ENCODE measurements at regions not wholly inside any gene's neighbourhood (a gene's known extent, or its start where the extent isn't known, plus 50 kb on each side); places are given as distances from the start of the nearest gene placed in this dataset.

DNA sequence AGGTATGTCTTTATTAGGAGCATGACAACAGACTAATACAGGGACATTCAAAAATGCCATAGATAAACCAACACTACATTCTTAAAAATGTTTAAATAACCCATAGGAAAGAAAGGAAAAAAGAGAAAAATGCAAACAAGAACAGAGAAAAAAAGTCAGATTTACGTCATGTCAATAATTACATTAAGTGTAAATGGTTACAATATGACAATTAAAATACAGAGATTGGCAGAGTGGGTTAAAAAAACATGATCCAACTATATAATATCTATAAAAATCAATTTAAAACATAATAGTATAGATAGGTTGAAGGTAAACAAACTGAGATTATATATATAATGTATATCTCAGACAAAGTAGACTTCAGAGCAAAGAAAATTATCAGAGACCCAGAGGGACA is 255.8 kb downstream of the ANAPC1 start:
- no peak for DNase-seq

DNA sequence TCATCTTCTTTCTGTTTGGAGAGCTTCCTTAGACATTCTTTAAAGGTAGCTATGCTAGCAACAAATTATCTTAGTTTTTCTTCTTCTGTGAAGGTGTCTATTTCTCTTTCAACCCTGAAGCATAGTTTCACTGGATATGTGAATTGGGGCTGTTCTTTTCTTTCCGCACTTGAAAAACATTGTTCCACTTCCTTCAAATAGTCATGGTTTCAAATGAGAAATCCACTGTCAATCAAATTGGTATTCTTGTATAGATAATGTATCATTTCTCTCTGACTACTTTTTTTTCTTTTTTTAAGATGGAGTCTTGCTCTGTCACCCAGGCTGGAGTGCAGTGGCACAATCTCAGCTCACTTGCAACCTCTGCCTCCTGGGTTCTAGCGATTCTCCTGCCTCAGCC is 254.0 kb downstream of the ANAPC1 start:
- DNase-seq: no peak

DNA sequence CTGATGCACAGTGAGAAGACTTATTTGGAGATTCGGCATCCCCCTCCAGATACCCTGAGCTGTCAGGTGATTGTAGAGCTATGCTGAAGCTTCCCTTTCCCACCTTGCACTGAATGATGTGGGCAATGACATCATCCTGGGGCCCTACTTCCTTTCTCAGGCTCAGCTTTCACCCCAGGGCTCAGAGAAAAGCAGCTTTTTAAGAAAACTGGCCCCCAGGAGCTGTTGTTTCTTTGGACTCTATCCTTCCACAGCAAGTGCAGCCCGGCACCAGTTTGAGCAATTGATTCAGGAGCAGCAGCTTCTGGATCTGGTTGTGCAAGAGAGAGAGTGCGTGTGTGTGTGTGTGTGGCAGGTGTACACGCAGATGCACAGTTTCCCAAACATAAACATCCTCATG is 251.3 kb downstream of the ANAPC1 start:
- no peak for DNase-seq

DNA sequence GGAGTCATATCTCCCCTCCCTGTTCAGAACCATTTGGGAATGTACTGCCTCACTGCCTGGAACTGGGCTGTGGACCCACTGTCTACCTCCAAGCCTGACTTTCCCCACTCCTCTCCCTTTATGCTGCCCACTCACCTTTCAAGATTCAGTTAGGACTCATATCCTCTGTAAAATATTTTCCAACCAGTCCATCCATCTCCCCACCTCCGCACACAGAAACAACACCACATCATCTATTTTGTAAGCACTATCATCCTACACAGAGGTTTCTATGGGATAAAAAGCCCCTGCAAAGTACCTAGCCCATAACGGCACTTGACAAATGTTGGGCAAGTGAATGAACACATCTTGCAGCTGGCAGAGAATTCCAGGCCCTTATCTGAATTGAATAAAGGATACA is 250.8 kb downstream of the ANAPC1 start:
- DNase-seq: no peak

DNA sequence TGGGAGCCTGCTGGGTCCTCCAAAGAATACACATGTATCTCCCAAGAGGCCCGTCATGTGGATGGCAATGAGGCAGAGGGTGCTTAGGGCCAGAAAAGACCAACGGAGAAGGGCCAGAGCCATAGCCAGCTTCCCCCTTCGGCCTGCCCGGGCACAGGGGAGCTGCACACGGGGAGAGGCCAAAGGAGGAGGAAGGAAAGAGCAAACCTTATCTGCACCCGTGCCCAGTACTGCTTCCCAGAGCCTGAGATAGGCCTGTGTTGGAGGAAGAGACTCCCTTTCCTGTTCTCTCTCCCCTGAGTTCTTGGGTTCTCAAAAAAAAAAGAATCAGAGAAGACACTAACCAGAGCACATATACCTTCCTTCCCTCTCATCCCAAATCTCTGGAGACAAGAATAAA is 250.3 kb downstream of the ANAPC1 start:
- no peak for DNase-seq

DNA sequence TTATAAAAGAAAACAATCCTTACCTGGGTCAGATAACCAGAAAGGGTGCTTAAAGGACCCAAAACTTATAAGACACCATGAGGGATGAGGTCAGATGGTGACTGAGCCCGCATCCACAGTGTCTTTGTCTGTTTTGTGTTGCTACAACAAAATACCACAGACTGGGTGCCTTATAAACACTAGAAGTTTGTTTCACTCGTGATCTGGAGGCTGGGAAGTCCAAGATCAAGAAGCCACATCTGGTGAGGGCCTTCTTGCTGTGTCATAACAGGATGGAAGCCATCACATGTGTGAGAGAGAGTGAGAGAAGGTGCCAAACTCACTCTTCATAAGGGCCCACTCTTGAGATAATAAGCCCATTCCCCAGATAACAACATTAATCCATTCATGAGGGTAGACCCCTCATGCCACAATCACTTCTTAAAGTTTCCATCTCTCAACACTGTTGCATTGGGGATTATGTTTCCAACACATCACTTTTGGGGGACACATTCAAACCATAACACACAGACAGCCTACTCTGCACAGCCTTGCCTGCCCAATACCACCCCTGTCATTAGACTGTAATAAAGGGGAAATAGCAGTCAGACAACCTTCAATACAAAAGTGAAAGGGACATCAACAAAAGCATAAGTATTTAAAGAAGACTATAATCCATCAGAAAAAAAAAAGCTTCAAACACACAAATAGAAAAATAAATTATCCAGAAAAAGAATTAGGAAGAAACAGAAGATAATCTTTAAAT is 249.8 kb downstream of the ANAPC1 start:
- DNase-seq: no peak

DNA sequence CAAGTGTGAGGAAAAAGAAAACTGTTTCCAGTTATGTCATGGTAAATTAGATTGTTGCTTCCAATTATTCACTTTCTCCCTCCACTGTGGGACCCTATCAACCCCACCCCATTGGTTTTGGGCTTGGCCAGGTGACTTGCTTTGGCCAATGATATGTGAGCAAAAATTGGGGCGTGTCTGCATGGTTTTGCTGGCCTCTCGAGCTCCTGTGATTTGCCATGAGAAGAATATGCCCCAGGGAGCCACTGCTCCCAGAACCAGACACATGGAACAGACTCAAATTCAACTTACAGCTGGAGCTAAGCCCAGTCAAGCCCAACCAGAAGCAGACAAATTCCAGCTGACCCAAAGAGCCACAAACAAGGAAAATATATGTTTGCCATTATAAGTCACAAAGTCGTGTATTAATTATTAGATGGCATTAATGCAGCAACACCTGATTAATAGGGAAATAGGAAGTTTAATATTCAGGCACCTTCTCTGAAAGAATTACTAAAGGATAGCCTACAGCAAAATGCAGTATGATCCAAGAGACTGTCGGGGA is 248.9 kb downstream of the ANAPC1 start:
- DNase-seq: no peak

DNA sequence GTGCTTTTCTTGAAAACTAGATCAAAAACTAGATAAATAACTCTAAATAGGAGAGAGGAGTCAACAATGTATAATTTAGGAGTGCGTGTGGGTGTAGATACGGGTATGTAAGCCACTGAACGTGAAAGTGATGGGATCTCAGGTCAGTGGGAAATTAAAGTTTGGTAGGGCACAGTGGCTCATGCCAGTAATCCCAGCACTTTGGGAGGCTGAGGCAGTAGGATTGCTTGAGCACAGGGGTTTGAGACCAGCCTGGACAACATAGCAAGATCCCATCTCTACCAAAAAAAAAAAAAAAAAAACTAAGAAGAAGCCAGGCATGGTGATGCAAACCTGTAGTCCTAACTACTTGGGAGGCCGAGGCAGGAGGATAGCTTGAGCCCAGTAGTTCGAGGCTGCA is 247.1 kb downstream of the ANAPC1 start:
- DNase-seq: no peak

DNA sequence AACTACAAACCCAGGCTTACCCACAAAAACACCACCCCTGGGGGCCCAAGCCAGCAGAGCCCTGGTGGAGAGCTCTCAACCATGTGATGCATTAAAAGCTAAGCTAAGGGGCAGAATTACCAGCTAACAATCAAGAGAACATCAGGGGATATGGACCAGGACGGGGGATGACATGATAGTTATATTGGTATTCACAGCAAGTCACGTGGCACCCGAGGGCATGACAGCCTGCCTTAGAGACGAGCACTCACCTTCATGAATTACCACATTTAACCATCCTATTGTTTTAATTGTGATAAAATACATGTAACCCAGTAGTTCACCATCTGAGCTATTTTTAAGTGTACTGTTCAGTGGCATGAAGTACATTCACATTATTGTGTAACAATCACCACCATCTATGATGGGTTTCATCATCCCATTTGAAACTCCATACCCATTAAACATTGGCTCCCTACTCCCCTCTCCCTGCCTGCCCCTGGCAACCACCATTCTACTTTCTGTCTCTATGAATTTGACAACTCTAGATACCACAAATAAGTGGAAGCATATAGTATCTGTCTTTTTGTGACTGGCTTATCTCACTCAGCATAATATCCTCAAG is 245.6 kb downstream of the ANAPC1 start:
- DNase-seq: no peak

DNA sequence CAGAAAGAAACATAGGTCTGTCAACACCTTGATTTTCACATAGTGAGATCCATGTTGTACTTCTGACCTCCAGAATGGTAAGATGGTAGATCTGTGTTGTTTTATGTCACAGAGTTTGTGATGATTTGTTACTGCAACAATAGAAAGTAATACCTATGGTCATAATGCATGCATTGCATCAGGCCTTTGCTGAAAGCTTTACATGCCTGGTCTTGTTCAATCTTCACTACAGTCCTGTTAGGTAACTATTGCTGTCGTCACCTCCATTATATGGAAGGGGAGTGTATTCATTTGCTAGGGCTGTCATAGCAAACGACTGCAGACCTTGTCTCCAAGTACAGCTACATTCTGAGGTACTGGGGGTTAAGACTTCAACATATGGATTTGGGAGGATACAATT is 243.5 kb downstream of the ANAPC1 start:
- no peak for DNase-seq

DNA sequence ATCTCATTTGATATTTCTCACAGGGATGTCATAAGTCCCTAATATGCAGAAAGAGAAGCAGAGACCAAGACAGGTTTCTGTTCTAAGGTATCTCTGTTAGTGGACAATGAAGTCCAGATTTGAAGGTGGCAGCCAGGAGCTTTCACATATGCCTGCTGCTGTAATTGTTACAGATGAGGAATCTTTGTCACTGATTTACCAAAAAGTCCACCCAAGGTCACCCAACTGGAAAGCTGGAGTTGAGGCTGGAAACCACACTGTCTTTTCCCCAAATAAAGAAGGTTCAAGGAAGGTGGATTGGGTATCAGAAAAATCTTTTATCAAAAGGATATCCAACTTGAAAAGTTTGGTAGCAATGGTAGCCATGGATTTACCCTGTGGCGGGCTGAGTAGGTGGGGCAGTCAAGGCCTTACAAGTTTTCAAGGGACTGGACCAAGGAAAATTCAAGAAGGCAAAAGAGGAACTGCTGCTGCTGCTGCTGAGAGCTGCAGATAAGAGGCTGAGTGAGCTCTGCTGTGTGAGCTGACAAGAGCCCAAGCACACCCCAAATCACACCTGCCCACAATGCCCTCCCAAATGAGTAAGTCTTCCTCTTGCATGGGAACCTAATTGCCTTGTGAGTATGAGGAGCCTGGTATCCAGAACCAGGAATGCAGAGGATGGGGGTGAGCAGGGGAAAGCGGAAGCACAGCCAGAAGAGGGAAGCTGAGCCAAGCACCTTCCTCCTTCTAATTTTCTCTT is 241.2 kb downstream of the ANAPC1 start:
- DNase-seq: no peak

DNA sequence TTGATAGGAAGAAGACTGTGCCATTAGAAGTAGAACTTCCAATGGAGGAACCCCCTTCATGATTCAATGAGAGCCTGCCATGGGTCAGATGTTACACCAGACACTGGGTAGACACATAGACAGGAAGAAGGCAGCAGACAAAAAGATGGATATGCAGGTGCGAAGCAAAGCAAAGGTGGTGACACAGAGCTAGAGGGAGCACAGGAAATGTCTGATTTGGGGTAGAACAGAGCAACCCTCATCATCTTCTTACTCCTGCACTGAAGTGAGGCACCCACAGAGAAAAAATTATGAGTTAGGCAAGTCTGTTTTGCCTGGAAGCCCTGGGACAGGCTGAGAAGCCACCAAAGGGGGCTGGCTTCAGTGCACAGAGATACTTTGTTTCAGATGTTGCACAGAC is 240.2 kb downstream of the ANAPC1 start:
- DNase-seq: no peak

DNA sequence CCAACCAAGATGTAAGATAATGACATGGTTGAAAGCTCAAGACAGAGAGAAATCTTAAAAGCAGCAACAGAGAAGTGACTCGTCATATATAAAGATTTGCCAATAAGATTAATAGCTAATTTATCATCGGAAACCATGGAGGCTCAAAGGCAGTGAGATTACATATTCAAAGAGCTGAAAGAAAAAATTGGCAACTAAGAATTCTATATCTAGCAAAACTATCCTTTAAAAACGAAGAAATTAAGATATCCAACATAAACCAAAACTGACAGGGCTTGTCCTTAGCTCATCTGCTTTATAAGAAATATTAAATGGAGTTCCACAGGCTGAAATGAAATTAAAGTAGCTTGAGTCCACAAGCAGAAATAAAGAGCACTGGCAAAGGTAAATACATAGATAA is 236.6 kb downstream of the ANAPC1 start:
- DNase-seq: no peak

DNA sequence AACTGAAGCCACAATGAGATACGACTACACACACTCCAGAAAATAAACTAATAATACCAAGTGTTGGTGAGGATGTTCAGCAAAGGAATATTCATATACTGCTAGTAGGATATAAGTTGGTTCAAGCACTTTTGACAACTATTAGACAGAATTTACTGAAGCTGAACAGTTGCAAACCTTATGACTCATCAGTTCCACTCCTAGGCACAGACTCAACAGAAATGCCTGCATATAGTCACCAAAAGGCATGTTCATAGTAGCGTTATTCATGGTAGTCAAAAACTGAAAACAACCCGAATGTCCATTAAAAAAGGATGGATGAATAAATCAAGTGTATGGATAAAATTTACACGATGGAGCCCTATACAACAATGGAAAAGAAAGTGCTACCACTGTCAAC is 232.0 kb downstream of the ANAPC1 start:
- DNase-seq: no peak

DNA sequence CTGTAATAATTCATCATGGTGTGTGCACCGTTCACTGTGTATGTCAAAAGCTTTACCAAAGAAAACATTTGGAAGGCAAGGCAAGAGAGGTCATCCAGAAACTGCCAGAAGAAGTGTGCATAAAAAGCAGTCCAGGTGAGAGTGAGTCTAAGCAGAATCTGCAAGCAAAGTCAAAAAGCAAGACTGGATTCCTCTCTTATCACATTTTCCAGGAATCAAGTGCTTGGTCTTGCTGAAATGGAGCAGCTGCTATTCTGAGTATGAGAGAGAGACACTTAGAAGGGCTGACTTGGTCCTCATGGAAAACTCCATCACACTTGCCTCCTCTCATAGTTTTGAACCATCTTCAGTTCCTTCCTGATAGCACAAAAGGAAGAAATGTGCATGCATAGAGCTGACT is 231.3 kb downstream of the ANAPC1 start:
- DNase-seq: no peak

DNA sequence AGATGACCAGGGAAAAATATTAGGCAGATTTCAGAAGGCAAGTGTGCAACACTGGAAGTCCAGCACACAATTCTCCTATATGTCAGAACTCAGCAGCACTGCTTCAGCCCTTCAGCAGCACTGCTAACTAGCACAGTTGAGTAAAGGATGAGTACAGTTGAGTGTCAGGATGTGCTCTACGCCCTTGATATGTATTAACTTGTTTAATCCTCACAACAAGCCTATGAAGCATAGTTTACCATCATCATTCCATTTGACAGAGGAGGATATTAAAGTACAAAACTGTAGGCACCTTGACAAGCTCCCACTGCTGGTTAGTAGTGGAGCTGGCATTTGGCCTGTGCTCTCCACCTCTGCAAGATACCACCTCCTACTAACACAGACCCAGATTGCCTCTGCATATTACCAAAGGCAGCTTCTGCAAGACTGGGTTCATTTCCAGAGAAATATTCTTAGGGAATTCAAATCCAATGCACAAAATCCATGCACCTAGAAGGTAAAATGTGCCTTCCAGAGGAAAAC is 230.8 kb downstream of the ANAPC1 start:
- DNase-seq: no peak

DNA sequence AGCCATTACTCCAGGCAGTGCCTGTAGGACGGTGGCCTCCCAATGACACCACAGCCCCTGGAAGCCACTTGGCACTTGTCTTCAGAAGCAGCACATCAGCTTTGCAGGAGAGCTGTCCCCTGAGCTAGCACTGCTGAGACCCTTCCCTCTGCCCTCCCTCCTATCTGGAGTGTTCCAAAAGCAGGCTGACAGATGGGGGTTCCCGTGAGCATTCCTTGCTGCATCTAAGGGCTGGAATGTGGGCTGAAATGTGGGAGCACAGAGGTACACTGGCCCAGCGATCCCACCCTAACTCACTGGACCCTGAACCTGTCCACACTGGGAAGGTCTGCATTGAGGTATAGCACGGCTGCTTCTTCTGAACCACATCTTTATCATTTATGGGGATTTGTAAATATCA is 230.1 kb downstream of the ANAPC1 start:
- DNase-seq: no peak

DNA sequence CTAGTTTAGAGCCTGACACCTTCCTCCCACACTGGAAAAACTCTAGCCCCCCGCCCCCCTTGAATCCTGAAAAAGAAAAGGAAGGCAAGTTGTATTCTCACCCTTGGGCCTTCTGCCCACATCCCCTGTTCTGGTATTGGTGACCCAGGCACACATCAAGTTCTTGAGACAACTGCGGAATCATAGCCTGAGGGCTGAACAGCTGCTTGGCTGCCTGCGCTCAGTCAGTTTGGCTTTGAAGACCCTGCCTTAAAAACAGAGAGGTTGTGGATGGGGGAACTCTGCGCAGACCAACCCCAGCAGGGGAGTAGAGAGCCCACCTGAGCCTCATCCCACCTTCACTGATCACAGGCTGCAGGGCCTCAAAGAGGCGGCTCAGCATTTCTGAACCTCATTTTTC is 229.2 kb downstream of the ANAPC1 start:
- DNase-seq: no peak

DNA sequence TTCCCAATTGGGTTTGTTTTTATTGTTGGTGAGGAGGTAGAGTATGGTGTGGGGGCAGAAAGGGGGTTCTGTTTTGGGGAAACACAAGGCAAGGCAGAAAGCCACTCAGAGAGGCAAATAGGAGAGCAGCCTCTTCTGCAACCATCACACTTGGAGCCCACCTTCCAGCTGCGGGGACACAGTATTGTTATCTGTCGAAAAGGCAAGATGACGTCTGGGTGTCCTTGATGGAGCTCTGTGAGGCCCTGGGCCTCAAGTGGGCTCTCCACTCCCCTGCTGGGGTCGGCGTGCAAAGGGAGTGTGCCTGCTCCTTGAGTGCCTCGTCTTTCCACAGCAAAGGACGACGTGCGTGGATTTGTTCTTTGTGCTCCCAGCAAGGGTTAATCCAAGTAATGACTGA is 227.6 kb downstream of the ANAPC1 start:
- DNase-seq: no peak

DNA sequence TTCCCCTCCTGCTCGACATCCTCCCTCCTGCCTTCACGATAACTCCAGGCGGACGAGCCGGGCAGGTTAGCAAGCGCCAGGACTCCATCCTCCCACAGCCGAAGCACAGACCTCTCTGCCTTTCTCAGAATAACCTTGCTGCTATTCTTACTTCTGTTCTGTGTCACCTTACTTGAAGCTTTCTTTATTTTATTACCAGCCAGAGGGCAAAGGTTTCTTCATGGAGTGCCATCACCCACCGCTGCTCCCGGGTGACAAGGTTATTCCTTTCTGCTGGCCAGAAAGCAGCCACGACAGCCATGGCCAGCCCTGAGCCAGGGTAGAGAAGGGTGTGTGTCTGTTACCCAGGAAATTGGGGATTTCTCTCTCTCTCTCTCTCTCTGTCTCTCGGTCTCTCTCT is 227.1 kb downstream of the ANAPC1 start:
- no peak for DNase-seq

DNA sequence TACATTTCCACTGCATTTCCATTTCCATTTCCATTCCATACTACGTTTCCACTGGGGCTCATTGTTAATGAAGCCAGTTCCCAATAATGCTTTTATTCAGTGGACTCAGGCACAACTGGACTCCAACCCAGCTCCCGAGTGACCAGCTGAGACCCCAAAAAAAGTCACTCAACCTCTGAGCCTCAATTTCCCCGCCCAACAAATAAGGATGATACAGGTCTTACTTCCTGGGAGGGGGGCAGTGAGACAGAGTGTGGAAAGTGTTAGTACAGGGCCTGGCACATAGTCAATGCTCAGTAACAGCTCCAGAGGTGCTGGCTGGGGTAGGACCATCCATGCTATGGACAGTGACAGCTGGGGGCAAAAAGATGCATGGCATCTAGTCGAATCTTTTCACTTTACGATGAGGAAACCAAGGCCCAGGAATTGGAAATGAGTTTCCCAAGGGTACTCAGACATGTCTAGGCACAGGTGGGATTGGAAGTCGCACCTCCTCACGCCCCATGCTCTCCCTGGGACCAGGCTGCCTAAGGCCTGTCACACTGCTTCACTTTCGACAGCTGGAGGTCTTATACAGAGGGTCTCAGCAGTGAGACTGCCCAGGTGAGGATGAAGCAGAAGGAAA is 226.5 kb downstream of the ANAPC1 start:
- DNase-seq: no peak

DNA sequence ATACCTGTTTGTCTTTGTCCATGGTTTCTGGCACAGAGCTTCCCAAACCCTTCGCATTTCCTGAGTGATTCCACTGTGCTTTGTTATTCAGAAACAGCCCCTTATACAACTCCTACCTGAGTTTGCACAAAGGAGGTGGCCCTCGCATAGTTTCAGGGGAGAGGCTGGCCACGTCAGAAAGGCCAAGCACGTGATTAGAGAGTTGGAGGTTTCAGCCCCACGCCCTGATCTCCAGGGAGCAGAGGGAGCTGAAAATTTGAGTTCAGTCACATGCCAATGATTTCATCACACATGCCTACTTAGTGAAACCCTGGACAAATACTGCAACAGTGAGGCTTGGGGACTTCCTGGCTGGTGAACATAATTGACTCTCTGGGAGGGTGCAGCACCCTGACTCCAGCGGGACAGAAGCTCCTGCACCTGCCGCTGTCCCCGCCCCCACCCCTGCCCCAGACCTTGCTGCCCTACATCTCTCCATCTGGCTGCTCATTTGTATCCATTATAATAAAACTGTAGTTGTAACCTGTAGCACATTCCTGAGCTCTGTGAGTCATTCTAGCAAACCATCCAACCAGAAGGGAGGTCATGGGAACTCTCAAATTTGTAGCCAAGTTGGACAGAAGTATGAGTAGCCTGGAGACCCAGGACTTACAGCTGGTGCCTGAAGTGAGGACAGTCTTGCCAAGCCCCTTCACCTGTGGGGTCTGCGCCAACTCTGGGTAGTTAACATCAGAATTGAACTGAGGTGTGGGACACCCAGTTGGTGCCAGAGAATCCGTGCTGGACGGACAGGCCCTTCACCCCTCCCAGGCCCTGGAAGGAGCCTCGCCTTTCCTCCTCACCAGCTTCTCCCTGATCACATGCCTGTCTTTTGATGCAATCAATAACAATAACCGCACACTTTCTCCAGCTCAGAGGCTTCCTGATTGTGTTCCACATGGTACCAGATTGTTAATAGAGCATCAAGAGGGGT is 224.3 kb downstream of the ANAPC1 start:
- no peak for DNase-seq
